ENCODE measurements at regions not wholly inside any gene's neighbourhood (a gene's known extent, or its start where the extent isn't known, plus 50 kb on each side); places are given as distances from the start of the nearest gene placed in this dataset.

DNA sequence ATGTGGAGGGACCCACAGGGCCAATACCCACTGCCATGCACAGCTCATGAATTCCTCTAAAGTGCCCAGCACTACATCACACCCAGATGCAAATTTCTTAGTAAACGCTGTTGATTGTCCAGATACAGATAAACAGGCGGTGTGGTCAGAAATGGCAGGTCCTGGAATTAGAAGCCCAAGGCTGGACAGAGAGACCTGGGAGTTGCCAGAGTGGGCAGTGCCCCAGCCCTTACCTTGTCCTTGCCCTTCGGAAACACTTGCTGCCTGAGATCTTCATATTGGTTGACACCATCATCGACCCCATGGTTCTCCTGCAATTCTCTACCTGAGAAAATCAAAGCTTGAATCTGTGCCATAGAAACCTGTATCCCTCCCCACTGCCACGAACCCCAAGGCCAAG lies 149.3 kb upstream of the ETV3 start:
- no peak for TF ChIP-seq EZH2 (IDR thresholded peaks at IDR 0.05; ENCODE audit: borderline replicate concordance, low read depth, low read length, poor library complexity, severe bottlenecking)
- TF ChIP-seq, protein P1, sequence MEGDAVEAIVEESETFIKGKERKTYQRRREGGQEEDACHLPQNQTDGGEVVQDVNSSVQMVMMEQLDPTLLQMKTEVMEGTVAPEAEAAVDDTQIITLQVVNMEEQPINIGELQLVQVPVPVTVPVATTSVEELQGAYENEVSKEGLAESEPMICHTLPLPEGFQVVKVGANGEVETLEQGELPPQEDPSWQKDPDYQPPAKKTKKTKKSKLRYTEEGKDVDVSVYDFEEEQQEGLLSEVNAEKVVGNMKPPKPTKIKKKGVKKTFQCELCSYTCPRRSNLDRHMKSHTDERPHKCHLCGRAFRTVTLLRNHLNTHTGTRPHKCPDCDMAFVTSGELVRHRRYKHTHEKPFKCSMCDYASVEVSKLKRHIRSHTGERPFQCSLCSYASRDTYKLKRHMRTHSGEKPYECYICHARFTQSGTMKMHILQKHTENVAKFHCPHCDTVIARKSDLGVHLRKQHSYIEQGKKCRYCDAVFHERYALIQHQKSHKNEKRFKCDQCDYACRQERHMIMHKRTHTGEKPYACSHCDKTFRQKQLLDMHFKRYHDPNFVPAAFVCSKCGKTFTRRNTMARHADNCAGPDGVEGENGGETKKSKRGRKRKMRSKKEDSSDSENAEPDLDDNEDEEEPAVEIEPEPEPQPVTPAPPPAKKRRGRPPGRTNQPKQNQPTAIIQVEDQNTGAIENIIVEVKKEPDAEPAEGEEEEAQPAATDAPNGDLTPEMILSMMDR (conservative IDR thresholded peaks at IDR 0.05; ENCODE audit: low read depth, low read length) = no peak
